ENCODE measurements at regions not wholly inside any gene's neighbourhood (a gene's known extent, or its start where the extent isn't known, plus 50 kb on each side); places are given as distances from the start of the nearest gene placed in this dataset.

DNA sequence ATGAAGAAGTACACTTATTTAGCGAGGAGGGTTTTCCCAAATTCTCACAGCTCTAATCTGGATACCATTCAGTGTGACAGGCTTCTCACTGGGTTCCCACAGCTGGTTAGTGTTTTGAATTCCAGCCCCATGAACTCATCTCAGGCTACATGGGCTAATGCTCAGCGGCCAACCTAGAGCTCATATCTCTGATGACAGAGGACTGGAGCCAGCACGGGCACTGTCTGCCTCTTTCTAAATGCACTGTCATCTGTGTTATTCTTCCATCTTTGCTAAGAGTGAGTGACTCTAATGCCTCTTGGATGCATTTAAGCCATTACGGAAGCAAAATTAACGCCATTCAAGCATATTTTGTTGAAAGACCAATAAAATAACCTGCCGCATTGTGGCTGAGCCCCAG, 308.9 kb upstream of the JAG1 start (continued):
- TF ChIP-seq RAD21 (IDR thresholded peaks at IDR 0.05; ENCODE audit: low read length) = peak; percentile 27

- no TSS peak for BruUV-seq (replicated peaks)
- H3K9ac ChIP-seq (ENCODE audit: low read depth, low read length) = no peak overlapping the region
- CTCF ChIA-PET = no interaction called here
Observed at GRCh38 chr20:10984294-10984693, 310.5 kb upstream of the JAG1 start.

More at GRCh38 chr20:10984294-10984693, 310.5 kb upstream of the JAG1 start:
- no peaks in the 10 kb centered on the region for H3K36me3 ChIP-seq (ENCODE audit: control insufficient read depth, insufficient read depth, low read length)
- H3K14ac ChIP-seq (replicated peaks; ENCODE audit: low read depth, low read length) = no peak overlapping the region
- peaks cover 4% of the 10 kb centered on the region for H3K4me1 ChIP-seq (ENCODE audit: control insufficient read depth, insufficient read depth, low read length)
- no peak overlapping the region for H2AK9ac ChIP-seq (replicated peaks; ENCODE audit: low read depth, low read length, poor library complexity)
- no peak overlapping the region; the same call in 1 of the 2 replicates for H4K5ac ChIP-seq (ENCODE audit: low read depth, low read length)
- TF ChIP-seq FOS (IDR thresholded peaks at IDR 0.05; ENCODE audit: low read depth, low read length) = no peak
- in situ Hi-C loops (cut with MboI; ENCODE audit: low sequenced_read_pairs) (no loop called here), intact Hi-C loops (cut with micrococcal nuclease) (loop anchor here (10.0 kb wide), 1 partner anchor 281 kb away; no protein-coding TSS in a partner anchor), dilution Hi-C loops (cut with HindIII; ENCODE audit: low sequenced_read_pairs, unreplicated experiment) (no loop called here)
- no peak overlapping the region; the same call in 1 of the 2 replicates for H3K18ac ChIP-seq (ENCODE audit: low read depth, low read length)
- no peak overlapping the region for H3K4ac ChIP-seq (ENCODE audit: low read depth, low read length)
- H3K4me2 ChIP-seq (ENCODE audit: low read depth, low read length) = no peak overlapping the region
- no peaks in the 10 kb centered on the region for H4K20me1 ChIP-seq (ENCODE audit: insufficient read depth, low read length)
- H4K8ac ChIP-seq (ENCODE audit: low read depth in 2 of 2, low read length in 2 of 2) = no peak overlapping the region
- WGBS, 2 experiments (ENCODE audit: extremely low coverage in 2 of 2, insufficient read length in 1 of 2) = 100% methylated on average over 1 of the region's 4 CpGs; no CpG with 5 or more reads in 1 of the 2 experiments
- no peak overlapping the region for H2AFZ ChIP-seq (replicated peaks; ENCODE audit: low read length, poor library complexity)
- no peaks in the 10 kb centered on the region for H3K9me1 ChIP-seq (ENCODE audit: insufficient read depth, low read length)
- H2BK20ac ChIP-seq (ENCODE audit: low read depth, low read length) = 0 out of 2 replicates have a peak overlapping the region, but pooled peaks have one; percentile 3
- H2BK5ac ChIP-seq (ENCODE audit: low read depth, low read length, poor library complexity, severe bottlenecking) = no peak overlapping the region
- ATAC-seq (ENCODE audit: low read depth) (no peak), DNase-seq (no peak)
- H2BK120ac ChIP-seq (ENCODE audit: low read depth, low read length) = no peak overlapping the region
- no peaks in the 10 kb centered on the region for H3K9me3 ChIP-seq (ENCODE audit: control insufficient read depth, insufficient read depth, low read length)
- H4K91ac ChIP-seq (ENCODE audit: insufficient read depth, low read depth, low read length) = no peak overlapping the region
- no peak overlapping the region for H3K56ac ChIP-seq (ENCODE audit: extremely low read depth, insufficient read depth, low read length)
- H2BK15ac ChIP-seq (ENCODE audit: low read depth, low read length) = 0 out of 3 replicates have a peak overlapping the region, but pooled peaks have one; percentile 67
- no peaks in the 10 kb centered on the region for H3K27me3 ChIP-seq (ENCODE audit: control insufficient read depth, insufficient read depth, low read length)
- no peak overlapping the region for H3K23ac ChIP-seq (ENCODE audit: low read depth, low read length)
- H3K27ac ChIP-seq (ENCODE audit: insufficient read depth, low read length) = no peak overlapping the region
- POLR2A ChIA-PET (ENCODE audit: unreplicated experiment) = no interaction called here
- no peak overlapping the region for H3K4me3 ChIP-seq (ENCODE audit: insufficient read depth, low read depth, low read length)
- H2AK5ac ChIP-seq (ENCODE audit: low read depth, low read length) = peak overlapping the region; percentile 16; the same call in 1 of the 2 replicates
- no peaks in the 10 kb centered on the region for H3K79me1 ChIP-seq (ENCODE audit: low read depth in 1 of 2, low read length in 2 of 2)
